HCT116 (cell line): ENCODE measurements at regions not wholly inside any gene's neighbourhood (a gene's known extent, or its start where the extent isn't known, plus 50 kb on each side); places are given as distances from the start of the nearest gene placed in this dataset.

ENCODE experiments used
- ATAC-seq: fragments of 200-7000 bp; cut with Tn5 transposase; 2 replicates; pipeline ENCODE4 v1.9.1; 2020; ENCODE audit warnings: mild to moderate bottlenecking, moderate library complexity
- BruUV-seq: library from RNA; stranded (reverse); fragments of 400-500 nt; replicated peaks from 2 replicates; lab custom pipeline; 2021; lab: Mats Ljungman, UMichigan
- CTCF ChIA-PET: fragments of 300-600 bp; sonication (Branson Sonifier 250); formaldehyde crosslinking; loops from one replicate; lab custom pipeline; 2021; ENCODE audit warnings: antibody characterized with exemption; lab: Charles Lee
- POLR2A ChIA-PET: fragments of 300-600, 350-600 bp; sonication (Branson Sonifier 250); formaldehyde crosslinking; loops from one replicate; lab custom pipeline; 2021; ENCODE audit warnings: antibody characterized with exemption; lab: Charles Lee
- RAD21 ChIA-PET, 2 experiments: fragments of 300-600 bp; sonication (Branson Sonifier 250); formaldehyde crosslinking; loops; one replicate each; lab custom pipeline; 2023; ENCODE audit warnings: low total read pairs in 2 of 2; ENCODE audit not compliant: uncharacterized antibody in 2 of 2, unreplicated experiment in 2 of 2, low non-redundant PET in 1 of 2; lab: Charles Lee
- DNase-seq: peaks from one replicate; pipeline ENCODE4 v3.0.0-alpha.2; 2010; ENCODE audit warnings: low read depth, low spot score
- H2AFZ ChIP-seq: fragments of 200-600 bp; shearing (Covaris generic), sonication (generic); 2 replicates; pipeline ENCODE4 v1.6.1; 2017; ENCODE audit warnings: low read depth, mixed run types, mixed read lengths, antibody characterized with exemption, low read length; ENCODE audit not compliant: poor library complexity, severe bottlenecking
- H3K27ac ChIP-seq: 2 replicates; pipeline ENCODE4 v1.5.1; 2012; ENCODE audit warnings: low read depth, low read length
- H3K27me3 ChIP-seq: fragments of 200-600 bp; sonication (generic); 2 replicates; pipeline ENCODE4 v1.6.1; 2016; ENCODE audit warnings: mixed run types, low read length, mixed read lengths; ENCODE audit not compliant: insufficient read depth
- H3K36me3 ChIP-seq, 2 experiments: fragments of 200-500 bp in 1 of 2; fragments of 200-600 bp in 1 of 2; sonication (Bioruptor generic) in 1 of 2; sonication (generic) in 1 of 2; 2 replicates each; pipeline versions ENCODE4 v1.5.1 to v1.6.1; 2014 to 2016; ENCODE audit warnings: low read length in 2 of 2, inconsistent platforms in 1 of 2, mixed read lengths in 1 of 2, mixed run types in 1 of 2; ENCODE audit not compliant: insufficient read depth in 2 of 2, control insufficient read depth in 1 of 2
- H3K4me1 ChIP-seq, 2 experiments: fragments of 200-600 bp in 1 of 2; sonication (generic) in 1 of 2; 2 replicates each; pipeline versions ENCODE4 v1.5.1 to v1.6.1; 2012 to 2017; ENCODE audit warnings: low read length in 2 of 2, inconsistent platforms in 1 of 2, mild to moderate bottlenecking in 1 of 2, mixed read lengths in 1 of 2, mixed run types in 1 of 2, moderate library complexity in 1 of 2; ENCODE audit not compliant: insufficient read depth in 2 of 2, control insufficient read depth in 1 of 2
- H3K4me2 ChIP-seq: fragments of 200-600 bp; sonication (generic); 2 replicates; pipeline ENCODE4 v1.6.1; 2017; ENCODE audit warnings: mixed run types, low read length, mixed read lengths
- H3K4me3 ChIP-seq, 2 experiments: fragments of 200-600 bp in 1 of 2; sonication (generic) in 1 of 2; replicated peaks in 1 of 2; 2 replicates each; pipeline ENCODE4 v1.5.1; 2011 to 2016; ENCODE audit warnings: low read length in 2 of 2, control low read depth in 1 of 2, low read depth in 1 of 2, mild to moderate bottlenecking in 1 of 2, mixed read lengths in 1 of 2, mixed run types in 1 of 2
- H3K79me2 ChIP-seq: fragments of 200-600 bp; sonication (generic); 2 replicates; pipeline ENCODE4 v1.6.1; 2017; ENCODE audit warnings: mild to moderate bottlenecking, mixed run types, low read length, moderate library complexity, mixed read lengths; ENCODE audit not compliant: insufficient read depth
- H3K9ac ChIP-seq: fragments of 200-600 bp; sonication (generic); 2 replicates; pipeline ENCODE4 v1.6.1; 2016; ENCODE audit warnings: low read length, mixed read lengths
- H3K9me2 ChIP-seq: fragments of 200-600 bp; sonication (generic), shearing (Covaris generic); 2 replicates; pipeline ENCODE4 v1.6.1; 2017; ENCODE audit warnings: mixed run types, mild to moderate bottlenecking, moderate library complexity; ENCODE audit not compliant: insufficient read depth
- H3K9me3 ChIP-seq, 2 experiments: fragments of 200-500 bp in 1 of 2; fragments of 200-600 bp in 1 of 2; sonication (Bioruptor generic) in 1 of 2; sonication (generic) in 1 of 2; 2 replicates each; pipeline ENCODE4 v1.6.1; 2014 to 2017; ENCODE audit warnings: low read length in 2 of 2, mixed read lengths in 2 of 2, inconsistent platforms in 1 of 2, low read depth in 1 of 2, mild to moderate bottlenecking in 1 of 2, mixed run types in 1 of 2, moderate library complexity in 1 of 2; ENCODE audit not compliant: control insufficient read depth in 1 of 2, insufficient read depth in 1 of 2
- H4K20me1 ChIP-seq: fragments of 200-600 bp; sonication (generic), shearing (Covaris generic); 2 replicates; pipeline ENCODE4 v1.6.1; 2017; ENCODE audit warnings: mixed run types, mild to moderate bottlenecking, moderate library complexity; ENCODE audit not compliant: insufficient read depth
- ATF3 ChIP-seq: IDR thresholded peaks from 2 replicates; pipeline ENCODE4 v1.6.1; 2012
- CBX3 ChIP-seq: IDR thresholded peaks from 2 replicates; pipeline ENCODE4 v1.6.1; 2012; ENCODE audit warnings: low read depth
- CTCF ChIP-seq, 3 experiments: fragments of 200-600 bp in 1 of 3; sonication (generic) in 1 of 3; IDR thresholded peaks in 2 of 3; conservative IDR thresholded peaks in 1 of 3; 2 replicates each; pipeline ENCODE4 v1.5.1; 2012 to 2017; ENCODE audit warnings: low read depth in 2 of 3, low read length in 2 of 3, antibody characterized with exemption in 1 of 3, borderline replicate concordance in 1 of 3, control low read depth in 1 of 3, mild to moderate bottlenecking in 1 of 3, mixed read lengths in 1 of 3, mixed run types in 1 of 3, moderate library complexity in 1 of 3; ENCODE audit not compliant: insufficient read depth in 1 of 3
- EGR1 ChIP-seq: IDR thresholded peaks from 2 replicates; pipeline ENCODE4 v1.6.1; 2012; ENCODE audit warnings: low read depth
- ELF1 ChIP-seq: IDR thresholded peaks from 2 replicates; pipeline ENCODE4 v1.6.1; 2012; ENCODE audit warnings: low read depth, borderline replicate concordance
- EZH2 ChIP-seq: fragments of 200-600 bp; sonication (generic); IDR thresholded peaks from 2 replicates; pipeline ENCODE4 v1.6.1; 2017; ENCODE audit warnings: antibody characterized with exemption, mixed run types
- FOSL1 ChIP-seq: IDR thresholded peaks from 2 replicates; pipeline ENCODE4 v1.6.1; 2012; ENCODE audit warnings: low read depth
- MAX ChIP-seq: IDR thresholded peaks from 2 replicates; pipeline ENCODE4 v1.6.1; 2012
- POLR2A ChIP-seq: IDR thresholded peaks from 2 replicates; pipeline ENCODE4 v1.7.0; 2011; ENCODE audit warnings: borderline replicate concordance; ENCODE audit not compliant: insufficient read depth, insufficient read length; ENCODE audit errors: extremely low read depth
- POLR2AphosphoS5 ChIP-seq: IDR thresholded peaks from 2 replicates; pipeline ENCODE4 v1.6.1; 2011; ENCODE audit warnings: mild to moderate bottlenecking, low read depth, low read length, moderate library complexity
- SIN3A ChIP-seq: IDR thresholded peaks from 2 replicates; pipeline ENCODE4 v1.6.1; 2012; ENCODE audit warnings: low read depth
- SP1 ChIP-seq: IDR thresholded peaks from 2 replicates; pipeline ENCODE4 v1.6.1; 2012; ENCODE audit warnings: low read depth
- SRF ChIP-seq: IDR thresholded peaks from 2 replicates; pipeline ENCODE4 v1.6.1; 2012; ENCODE audit warnings: low read depth
- TCF7L2 ChIP-seq: IDR thresholded peaks from 2 replicates; pipeline ENCODE4 v1.7.0; 2011; ENCODE audit warnings: borderline replicate concordance, inconsistent platforms; ENCODE audit not compliant: insufficient read depth, insufficient read length; ENCODE audit errors: extremely low read depth
- ZBTB33 ChIP-seq: IDR thresholded peaks from 2 replicates; pipeline ENCODE4 v1.6.1; 2011; ENCODE audit warnings: mild to moderate bottlenecking, low read length, moderate library complexity; ENCODE audit not compliant: insufficient replicate concordance; ENCODE audit errors: extremely low read depth
- intact Hi-C: fragments of 100-400 bp; cut with micrococcal nuclease; formaldehyde crosslinking; loops from 2 replicates; pipeline ENCODE4 v1.10.0; 2022

- Histone ChIP-seq H3K9me3 (no peaks in the 10 kb centered on the region), H3K36me3 (no peaks in the 10 kb centered on the region), H2AFZ (no peak overlapping the region), H3K9me2 (no peaks in the 10 kb centered on the region), H3K27ac (no peak overlapping the region), H4K20me1 (no peaks in the 10 kb centered on the region), H3K4me3 (no peak overlapping the region), H3K4me2 (no peak overlapping the region), H3K9ac (no peak overlapping the region), H3K27me3 (no peaks in the 10 kb centered on the region), H3K4me1 (no peaks in the 10 kb centered on the region), H3K79me2 (no peaks in the 10 kb centered on the region)
- TF ChIP-seq EGR1, result no peak
- intact Hi-C loops, result no loop called here
- ChIA-PET RAD21 (no interaction called here), POLR2A (no interaction called here), CTCF (no interaction called here)
- ATAC-seq (no peak), DNase-seq (no peak)
- no TSS peak for BruUV-seq
Observed at GRCh38 chr2:228793116-228793515, 478.0 kb downstream of the PID1 start.

GRCh38 chr2:228786901-228787300 lies 484.2 kb downstream of the PID1 start:
- RAD21 ChIA-PET, result no interaction called here
- CTCF ChIA-PET, result no interaction called here
- BruUV-seq, result no TSS peak
- H4K20me1 ChIP-seq, result no peaks in the 10 kb centered on the region
- H3K4me2 ChIP-seq, result no peak overlapping the region
- no peak overlapping the region for H2AFZ ChIP-seq
- no peaks in the 10 kb centered on the region; the same call in 1 of the 2 replicates for H3K27me3 ChIP-seq
- H3K9ac ChIP-seq, result no peak overlapping the region
- no peaks in the 10 kb centered on the region for H3K9me3 ChIP-seq
- POLR2A ChIA-PET, result no interaction called here
- H3K27ac ChIP-seq, result no peak overlapping the region
- TF ChIP-seq SRF, result no peak
- no peak for TF ChIP-seq FOSL1
- TF ChIP-seq CBX3, result no peak
- TF ChIP-seq TCF7L2, result no peak
- TF ChIP-seq POLR2AphosphoS5, result no peak
- no peak for TF ChIP-seq EGR1
- TF ChIP-seq CTCF (IDR thresholded peaks at IDR 0.05 in 2 of 3, conservative IDR thresholded peaks at IDR 0.05 in 1 of 3; ENCODE audit: borderline replicate concordance in 1 of 3, insufficient read depth in 1 of 3, low read depth in 2 of 3, low read length in 2 of 3), result no peak
- TF ChIP-seq SP1, result no peak
- TF ChIP-seq ZBTB33, result no peak
- no peak for TF ChIP-seq POLR2A
- TF ChIP-seq ELF1, result no peak
- no peak for TF ChIP-seq MAX
- no peak for TF ChIP-seq ATF3
- TF ChIP-seq SIN3A, result no peak
- TF ChIP-seq EZH2, result no peak
- TF ChIP-seq, all 23 proteins: peak for 0
- no peaks in the 10 kb centered on the region for H3K4me1 ChIP-seq
- no peaks in the 10 kb centered on the region for H3K9me2 ChIP-seq
- H3K36me3 ChIP-seq, result no peaks in the 10 kb centered on the region
- ATAC-seq (no peak), DNase-seq (no peak)
- H3K79me2 ChIP-seq, result no peaks in the 10 kb centered on the region
- no peak overlapping the region for H3K4me3 ChIP-seq
- intact Hi-C loops, result no loop called here
